Testis (tissue), 2 donors: ENCODE measurements at regions not wholly inside any gene's neighbourhood (a gene's known extent, or its start where the extent isn't known, plus 50 kb on each side); places are given as distances from the start of the nearest gene placed in this dataset.

Experiments used
- CTCF ChIP-seq, 3 experiments: fragments of 450-650 bp in 2 of 3; fragments of 200-600 bp in 1 of 3; sonication (generic) in 1 of 3; IDR thresholded peaks; one replicate each; pipeline ENCODE4 v1.5.1; 2016 to 2019; ENCODE audit warnings: antibody characterized with exemption in 3 of 3, mild to moderate bottlenecking in 2 of 3, moderate library complexity in 1 of 3
- POLR2A ChIP-seq: fragments of 450-650 bp; IDR thresholded peaks from one replicate; pipeline ENCODE4 v1.6.1; 2017; ENCODE audit warnings: antibody characterized with exemption, mild to moderate bottlenecking, moderate library complexity

GRCh38 chr5:87784311-87784710 is 371.6 kb upstream of the CCNH start:
- no peak for TF ChIP-seq CTCF (IDR thresholded peaks at IDR 0.05)
- TF ChIP-seq POLR2A, result no peak
